Fibroblast of the aortic adventitia (primary cell): ENCODE measurements at regions not wholly inside any gene's neighbourhood (a gene's known extent, or its start where the extent isn't known, plus 50 kb on each side); places are given as distances from the start of the nearest gene placed in this dataset.
A peak's percentile ranks its signal among the peaks of the same experiment; 100 is the strongest.

ENCODE experiments used
- DNase-seq: peaks from one replicate; pipeline ENCODE4 v3.0.0-alpha.2; 2010; ENCODE audit warnings: low read depth
- H3K4me3 ChIP-seq: 2 replicates; pipeline ENCODE4 v1.5.1; 2011; ENCODE audit warnings: low read depth, mild to moderate bottlenecking, control low read depth, low read length, moderate library complexity
- CTCF ChIP-seq: IDR thresholded peaks from 2 replicates; pipeline ENCODE4 v1.5.1; 2011; ENCODE audit warnings: mild to moderate bottlenecking, low read length, control low read depth, inconsistent platforms; ENCODE audit not compliant: insufficient read depth

GRCh38 chr10:3499120-3499519 is 285.9 kb downstream of the KLF6 start:
- peak; percentile 46 for DNase-seq
- TF ChIP-seq CTCF: no peak

DNA sequence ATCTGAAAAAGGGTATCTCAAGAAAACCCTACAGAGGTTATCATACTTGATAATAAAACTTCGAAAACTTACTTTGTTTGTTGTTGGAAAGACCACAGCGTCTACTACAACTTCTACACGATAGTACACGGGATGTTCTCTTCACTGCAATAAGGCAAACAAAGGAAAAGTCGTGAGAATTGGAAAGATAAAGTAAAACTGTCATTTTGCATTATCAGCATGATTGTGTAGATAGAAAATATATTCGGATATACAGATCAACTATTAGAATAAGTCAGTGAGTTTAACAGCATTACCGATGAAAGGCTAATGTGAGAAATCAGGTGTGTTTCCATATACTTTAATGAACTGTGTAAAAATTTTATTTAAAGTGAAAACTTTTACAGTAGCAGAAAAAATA is 287.4 kb downstream of the KLF6 start:
- H3K4me3 ChIP-seq: no peak overlapping the region
- no peak for TF ChIP-seq CTCF
- no peak for DNase-seq

More at GRCh38 chr10:3499120-3499519, 285.9 kb downstream of the KLF6 start:
- H3K4me3 ChIP-seq: no peak overlapping the region

DNA sequence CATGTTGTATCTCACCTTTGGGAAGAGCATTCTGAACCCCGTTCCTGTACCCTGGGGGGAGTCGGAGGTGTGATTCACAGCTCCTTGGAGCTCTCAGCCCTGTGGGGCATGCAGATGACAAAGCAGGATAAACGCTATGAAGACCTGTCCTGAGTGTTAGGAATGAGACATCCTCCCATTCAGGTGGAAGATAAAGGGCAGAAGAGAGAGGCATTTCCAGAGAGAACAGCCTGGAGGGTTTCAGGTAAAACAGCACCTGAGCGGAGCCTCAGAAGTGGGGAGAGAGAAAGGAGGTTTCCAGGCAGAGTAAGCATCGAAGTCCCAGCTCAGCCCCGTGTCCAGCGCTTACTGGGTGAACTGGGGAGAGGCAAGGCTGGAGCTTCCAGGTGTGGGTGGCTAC is 288.9 kb downstream of the KLF6 start:
- no peak for DNase-seq
- no peak for TF ChIP-seq CTCF
- no peak overlapping the region for H3K4me3 ChIP-seq

GRCh38 chr10:3495281-3495680 is 289.7 kb downstream of the KLF6 start:
- no peak for TF ChIP-seq CTCF
- no peak for DNase-seq
- H3K4me3 ChIP-seq: no peak overlapping the region

DNA sequence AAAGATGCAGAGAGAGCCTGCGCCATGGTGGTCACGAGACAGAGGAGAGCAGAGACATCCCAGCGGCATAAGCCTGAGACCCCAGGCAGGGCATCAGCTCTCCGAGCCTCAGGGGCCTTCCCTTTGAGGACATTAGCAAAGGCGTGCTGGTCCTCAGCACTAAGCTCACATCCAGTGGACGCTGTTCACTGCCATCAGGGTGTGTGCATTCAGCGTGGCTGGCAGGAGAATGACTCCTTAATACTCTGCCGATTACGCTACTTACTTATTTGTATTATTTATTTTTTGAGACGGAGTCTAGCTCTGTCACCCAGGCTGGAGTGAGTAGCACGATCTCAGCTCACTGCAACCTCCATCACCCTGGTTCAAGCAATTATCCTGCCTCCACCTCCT is 290.2 kb downstream of the KLF6 start:
- peak overlapping the region; percentile 31 for H3K4me3 ChIP-seq
- no peak for DNase-seq
- no peak for TF ChIP-seq CTCF

- H3K4me3 ChIP-seq: peak overlapping the region; percentile 31
- DNase-seq: peak; percentile 76
- no peak for TF ChIP-seq CTCF
These were observed 290.7 kb downstream of the KLF6 start for GRCh38 chr10:3494131-3494837.

DNA sequence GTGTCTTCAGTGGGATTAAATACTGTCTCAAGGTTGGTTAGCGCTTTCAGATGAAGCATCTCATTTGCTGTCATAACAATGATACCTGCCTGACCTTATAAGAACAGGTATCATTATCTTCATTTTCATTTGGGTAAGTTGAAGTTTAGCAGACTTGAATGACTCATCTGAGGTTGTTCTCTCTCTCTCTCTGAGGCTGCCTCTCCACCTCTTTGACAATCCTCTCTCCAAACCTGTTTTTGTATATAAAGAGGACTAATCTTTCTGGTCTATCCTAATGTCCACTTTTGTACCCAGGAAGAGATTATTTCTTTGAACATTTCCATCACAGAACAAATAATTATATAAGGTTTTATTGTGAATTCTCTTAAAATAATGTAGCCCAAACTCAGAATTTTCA is 291.4 kb downstream of the KLF6 start:
- DNase-seq: no peak
- no peak overlapping the region for H3K4me3 ChIP-seq
- no peak for TF ChIP-seq CTCF
